ENCODE measurements at regions not wholly inside any gene's neighbourhood (a gene's known extent, or its start where the extent isn't known, plus 50 kb on each side); places are given as distances from the start of the nearest gene placed in this dataset.

DNA sequence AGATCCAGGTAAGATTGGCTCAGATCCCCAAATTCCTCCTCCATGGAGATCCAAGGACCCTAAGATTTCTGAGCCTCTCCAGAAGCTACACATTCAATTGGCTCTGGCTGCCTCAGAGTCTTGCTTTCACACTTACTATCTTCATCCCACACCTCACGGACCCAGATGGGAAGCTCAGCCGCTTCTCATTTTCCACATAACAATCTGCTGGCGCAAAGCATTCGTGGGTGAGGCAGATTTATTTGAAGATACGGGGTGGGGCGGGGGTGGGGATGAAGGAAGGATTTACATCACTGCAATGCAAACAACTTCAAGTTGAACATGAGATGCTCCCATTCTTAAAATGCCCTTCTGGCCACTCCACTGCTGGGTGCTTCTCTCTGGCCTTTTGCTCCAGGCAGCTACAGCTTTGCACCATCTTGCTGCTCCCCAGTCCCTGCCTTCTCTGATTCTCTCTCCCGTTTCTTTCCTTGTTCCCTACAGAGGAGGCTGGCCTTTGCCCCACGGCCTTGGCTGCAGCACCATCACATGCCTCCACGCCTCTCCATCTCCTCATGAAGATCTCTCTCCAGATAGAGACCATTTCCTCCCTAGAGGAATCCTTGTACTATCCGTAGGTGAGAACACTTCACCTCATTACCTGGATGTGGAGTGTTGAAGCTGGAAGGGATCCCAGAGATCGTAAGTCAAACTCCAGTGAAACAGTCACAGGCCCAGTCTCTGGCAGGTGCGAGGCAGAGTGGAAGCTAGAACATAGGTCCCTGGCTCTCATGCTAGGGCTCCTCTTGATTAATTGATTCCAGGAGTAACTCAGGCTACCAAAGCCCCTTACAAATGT, 175.9 kb downstream of the RPLP1 start:
- no peak for DNase-seq

- DNase-seq = peak; percentile 42
Observed at GRCh38 chr15:69629631-69630161, 177.1 kb downstream of the RPLP1 start.

GRCh38 chr15:69631005-69631404, 178.4 kb downstream of the RPLP1 start:
- no peak for DNase-seq

DNA sequence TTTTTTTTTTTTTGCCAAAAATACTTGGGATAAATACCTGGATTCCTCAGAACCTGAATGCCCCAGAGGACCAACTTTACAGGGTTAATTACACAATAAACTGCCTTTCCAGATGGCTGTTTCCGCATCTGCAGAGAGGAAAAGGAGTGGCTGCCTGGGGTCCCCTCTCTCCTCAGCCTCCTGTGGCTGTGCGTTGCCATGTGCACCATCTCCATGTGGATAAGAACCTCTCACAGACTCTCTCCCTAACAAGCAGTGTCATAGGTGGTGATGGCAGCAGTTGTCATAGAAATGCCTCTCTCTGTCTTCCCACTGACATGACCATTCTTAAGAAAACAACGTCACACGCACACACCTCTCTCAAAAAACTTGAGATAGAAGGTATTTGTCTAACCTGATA, 179.4 kb downstream of the RPLP1 start:
- no peak for DNase-seq

DNA sequence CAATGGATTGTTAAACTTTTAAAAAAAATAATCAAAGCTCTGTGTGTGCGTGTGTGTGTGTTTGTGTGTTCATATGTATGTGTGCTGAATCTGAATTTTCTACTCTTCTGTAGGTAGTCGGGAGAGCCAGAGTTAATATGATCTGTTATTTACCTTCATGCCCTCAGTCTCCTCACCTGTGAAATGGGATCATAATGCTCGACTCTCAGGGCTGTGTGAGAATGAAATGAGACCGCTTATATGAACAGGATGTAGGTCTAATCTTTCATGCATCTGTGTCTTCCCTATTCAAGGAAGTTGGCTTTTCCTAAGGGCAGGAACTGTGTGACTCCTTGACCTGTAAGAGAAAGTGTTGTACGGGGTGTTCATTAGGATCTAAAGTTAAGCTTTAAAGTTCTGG, 182.2 kb downstream of the RPLP1 start:
- no peak for DNase-seq

GRCh38 chr15:69636169-69636915, 183.7 kb downstream of the RPLP1 start:
- DNase-seq = no peak

DNA sequence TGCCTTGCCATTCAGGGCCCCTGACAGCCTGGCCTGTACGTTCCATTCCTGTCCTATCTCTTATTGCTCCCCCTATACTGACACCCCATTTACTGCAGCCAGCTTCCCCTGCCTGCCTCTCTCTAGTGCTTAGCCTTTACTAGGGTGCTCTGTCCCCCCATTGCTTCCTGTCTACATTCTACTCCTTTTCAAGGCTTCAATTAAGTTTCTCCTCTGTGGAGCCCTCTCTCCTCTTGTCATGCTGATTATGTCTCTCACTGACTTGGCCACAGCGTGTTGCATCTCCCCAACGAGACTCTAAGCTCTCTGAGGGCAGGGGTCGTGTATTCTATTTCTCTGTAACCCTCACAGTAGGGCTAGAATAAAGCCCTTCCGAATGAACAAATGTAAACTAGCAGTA, 185.2 kb downstream of the RPLP1 start:
- DNase-seq = no peak

- no peak for DNase-seq
Observed at GRCh38 chr15:69643476-69643875, 190.9 kb downstream of the RPLP1 start.

- no peak for DNase-seq
Observed at GRCh38 chr15:69643971-69644370, 191.4 kb downstream of the RPLP1 start.

DNA sequence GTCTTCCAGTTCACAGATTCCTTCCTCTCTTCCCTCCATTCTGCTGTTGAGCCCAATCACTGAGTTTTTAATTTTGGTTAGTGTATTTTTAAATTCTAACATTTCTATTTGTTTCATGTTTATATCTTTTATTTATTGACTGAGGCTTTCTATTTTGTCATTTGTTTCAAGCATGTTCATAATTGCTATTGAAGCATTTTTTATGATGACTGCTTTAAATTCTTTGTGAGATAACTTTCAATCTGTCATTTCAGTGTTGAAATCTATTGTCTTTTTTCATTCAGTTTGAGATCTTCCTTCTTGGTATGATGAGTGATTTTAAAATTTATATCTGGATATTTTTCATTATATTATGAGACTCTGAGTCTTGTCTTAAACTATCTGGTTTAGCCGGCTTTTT, 192.3 kb downstream of the RPLP1 start:
- DNase-seq = no peak

- no peak for DNase-seq
Observed at GRCh38 chr15:69647142-69647513, 194.5 kb downstream of the RPLP1 start.

DNA sequence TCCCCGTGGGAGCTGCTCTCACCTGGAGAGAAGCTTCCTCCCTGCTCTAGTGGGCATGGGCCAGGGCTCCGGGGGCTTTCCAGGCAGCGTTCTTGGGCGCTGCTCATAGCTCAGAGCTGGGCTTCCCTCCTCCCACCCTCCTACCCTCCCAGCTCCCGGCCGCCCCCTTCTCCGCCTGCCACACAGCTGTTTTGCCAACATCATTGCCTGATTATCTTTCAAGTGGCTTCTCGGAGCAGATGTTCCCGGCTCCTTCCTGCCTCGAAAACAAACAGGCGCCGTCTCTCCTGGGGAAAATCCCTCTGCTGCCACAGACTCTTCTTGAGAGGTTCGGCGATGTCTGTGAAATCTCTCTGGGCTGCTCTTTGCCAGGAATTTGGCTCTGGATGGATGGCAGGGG, 195.6 kb downstream of the RPLP1 start:
- DNase-seq = no peak

- no peak for DNase-seq
Observed at GRCh38 chr15:69648775-69649735, 196.4 kb downstream of the RPLP1 start.

DNA sequence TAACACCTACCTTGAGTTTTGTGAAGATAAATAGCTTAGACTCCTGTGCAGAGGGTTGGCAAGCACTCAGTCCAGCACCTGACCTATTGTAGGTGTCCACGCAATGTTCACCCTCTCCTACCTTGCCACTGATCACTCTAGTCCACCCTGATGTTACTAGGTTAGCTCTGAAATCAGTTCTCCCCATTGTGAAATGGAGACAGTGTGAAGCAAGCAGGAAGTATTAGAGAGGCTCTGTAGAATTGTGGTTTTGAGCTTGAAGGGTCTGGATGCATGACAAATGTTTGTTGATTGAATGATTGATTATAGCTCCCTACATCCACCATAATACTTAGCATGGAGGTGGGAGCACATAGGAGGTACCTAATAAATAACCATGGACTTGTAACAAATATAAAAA, 199.7 kb downstream of the RPLP1 start:
- no peak for DNase-seq

DNA sequence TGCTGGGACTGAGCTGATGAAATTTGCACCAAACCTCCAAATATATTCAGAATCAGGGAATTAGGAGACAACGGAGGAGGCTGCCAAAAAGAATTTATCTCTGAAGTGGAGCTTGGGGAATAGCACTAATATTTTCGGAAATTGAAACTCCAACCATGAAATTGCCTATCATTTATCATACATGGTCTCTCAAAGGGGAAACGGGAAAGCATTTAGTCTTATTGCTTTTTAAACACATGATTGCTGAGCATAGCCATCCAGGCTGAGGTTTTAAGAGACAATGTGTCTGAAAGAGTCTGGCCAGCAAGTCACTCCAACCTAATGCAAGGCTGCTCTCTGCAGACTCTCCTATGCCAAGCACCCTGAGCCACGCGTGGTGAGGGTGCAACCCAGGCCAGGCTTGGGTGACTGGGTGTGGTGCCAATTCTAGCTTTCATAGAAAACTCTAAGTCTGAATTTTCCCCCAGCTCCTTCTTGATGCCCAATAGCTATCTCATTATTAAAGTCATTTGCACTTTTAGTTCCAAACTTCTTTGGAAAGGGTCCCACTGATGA, 200.2 kb downstream of the RPLP1 start:
- no peak for DNase-seq

DNA sequence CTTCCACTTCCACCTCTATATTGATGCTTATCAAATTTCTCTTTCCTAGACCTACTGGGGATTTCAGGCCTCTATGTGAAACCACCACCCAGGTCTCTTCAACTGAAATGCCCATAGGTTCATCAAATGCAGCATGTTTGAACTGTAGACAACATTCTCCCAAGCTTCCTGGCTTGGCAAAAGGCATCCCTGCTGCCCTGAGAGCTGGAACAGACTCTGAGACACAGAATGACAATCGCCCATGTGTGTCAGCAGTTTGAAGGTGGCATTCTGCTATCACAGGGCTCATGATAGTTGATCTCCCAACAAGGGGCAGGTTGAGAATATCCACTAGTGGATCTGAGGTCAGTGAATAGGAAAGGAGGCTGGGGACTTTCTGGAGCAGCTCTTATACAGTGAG, 200.7 kb downstream of the RPLP1 start:
- DNase-seq = no peak

DNA sequence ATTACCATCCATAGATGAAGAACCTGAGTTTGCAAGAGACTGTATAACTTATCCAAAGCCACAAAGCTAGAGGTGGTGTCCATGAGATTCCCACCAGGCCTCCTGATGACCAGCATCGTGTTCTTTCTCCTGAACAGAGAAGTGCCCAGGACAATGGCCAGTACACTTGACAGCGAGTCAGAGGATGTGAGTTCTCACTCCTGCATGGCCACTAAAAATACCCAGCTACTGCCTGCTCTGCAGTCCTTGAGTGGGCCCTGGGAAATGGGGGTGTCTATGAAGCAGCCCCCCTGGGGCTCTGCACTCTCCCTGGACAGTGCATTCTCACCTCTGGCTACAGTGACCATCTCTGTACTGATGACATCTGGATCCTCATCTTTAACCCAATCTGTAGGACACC, 201.2 kb downstream of the RPLP1 start:
- no peak for DNase-seq

DNA sequence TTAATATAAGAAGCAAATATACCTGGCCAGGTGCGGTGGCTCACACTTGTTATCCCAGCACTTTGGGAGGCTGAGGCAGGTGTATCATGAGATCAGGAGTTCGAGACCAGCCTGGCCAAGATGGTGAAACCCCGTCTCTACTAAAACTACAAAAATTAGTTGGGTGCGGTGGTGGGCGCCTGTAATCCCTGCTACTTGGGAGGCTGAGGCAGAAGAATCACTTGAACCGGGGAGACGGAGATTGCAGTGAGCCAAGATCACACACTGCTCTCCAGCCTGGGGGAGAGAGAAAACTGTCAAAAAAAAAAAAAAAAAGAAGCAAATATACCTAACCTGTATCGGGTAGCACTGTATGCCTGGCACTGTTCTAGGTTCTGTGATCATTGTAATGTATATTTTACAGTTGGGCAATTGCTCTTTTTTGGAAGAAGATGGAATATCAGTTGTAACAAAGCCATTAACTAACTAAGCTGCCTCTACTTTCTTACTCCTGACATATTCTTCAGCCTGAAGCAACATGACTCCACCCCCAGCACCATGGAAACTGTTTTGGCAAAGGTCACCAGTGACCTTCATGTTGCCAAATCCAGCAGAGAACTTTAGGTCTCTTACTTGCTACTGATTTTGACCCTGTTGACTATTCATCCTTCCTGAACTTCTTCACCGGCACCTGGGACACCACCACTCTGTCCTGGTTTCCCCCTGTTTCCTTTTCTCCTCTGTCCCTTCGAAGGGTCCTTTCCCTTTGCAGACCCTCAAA, 203.8 kb downstream of the RPLP1 start:
- no peak for DNase-seq

- no peak for DNase-seq
Observed at GRCh38 chr15:69657626-69658025, 205.0 kb downstream of the RPLP1 start.

DNA sequence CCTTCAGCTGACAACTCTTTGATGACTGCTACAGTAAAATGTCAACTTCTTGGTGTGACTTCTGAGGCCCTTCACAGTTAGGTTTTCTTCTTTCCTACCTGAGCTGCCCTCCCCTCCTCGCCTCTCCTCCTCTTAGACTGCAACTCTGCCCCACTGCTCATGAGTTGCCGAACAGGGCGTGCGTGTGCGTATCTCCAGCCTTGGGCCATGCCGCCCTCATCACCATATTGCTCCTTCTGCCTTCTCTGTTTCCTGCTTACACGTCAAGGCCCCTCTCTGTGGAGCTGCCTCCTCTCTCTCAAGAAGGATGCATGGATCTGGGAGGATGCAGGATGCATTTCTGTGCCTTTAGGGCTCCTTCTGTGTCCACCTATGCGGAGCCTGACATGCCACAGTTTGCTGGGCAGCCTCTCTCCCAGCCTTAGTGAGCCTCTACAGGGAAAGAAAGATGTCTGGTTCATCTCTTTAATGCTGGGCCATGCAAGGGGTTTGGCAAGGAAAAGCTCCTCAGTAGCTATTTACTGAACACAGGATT, 205.9 kb downstream of the RPLP1 start:
- DNase-seq = no peak

DNA sequence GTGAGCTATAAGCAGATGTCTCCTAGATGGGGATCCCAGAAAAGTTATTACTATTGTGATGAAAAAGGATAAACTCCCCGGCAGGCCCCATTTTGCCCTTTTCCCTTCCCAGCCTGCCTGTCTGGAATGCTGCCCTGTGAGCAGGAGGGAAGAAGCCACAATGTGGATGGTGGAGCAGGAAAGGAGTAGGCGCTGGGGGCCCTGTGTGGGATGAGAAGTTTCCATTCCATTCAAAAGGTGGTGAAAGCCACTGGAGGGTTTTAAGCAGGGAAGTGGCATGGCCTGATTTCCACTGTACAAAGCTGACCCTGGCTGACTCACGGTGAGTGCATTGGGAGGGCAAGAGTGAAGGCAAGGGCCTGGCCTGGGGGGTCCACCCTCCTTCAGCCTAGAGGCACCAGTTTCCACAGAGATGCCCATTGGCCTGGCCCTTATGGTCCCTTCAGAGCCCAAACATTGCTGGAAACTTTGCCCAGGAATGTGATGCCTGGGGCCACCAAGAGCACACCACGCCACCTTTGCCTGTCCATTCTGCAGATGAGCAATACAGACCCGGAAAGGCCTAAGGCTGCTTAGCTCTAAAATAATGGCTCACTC, 206.9 kb downstream of the RPLP1 start:
- no peak for DNase-seq

All from stimulated activated CD4-positive, alpha-beta T cell treated with anti-CD3 and anti-CD28 coated beads, Interleukin-1b, Interleukin-23, amount 100 ng/mL, for 48 hours (primary cell).